Uterus (tissue), 3 donors: ENCODE measurements at regions not wholly inside any gene's neighbourhood (a gene's known extent, or its start where the extent isn't known, plus 50 kb on each side); places are given as distances from the start of the nearest gene placed in this dataset.

Source experiments
- DNase-seq, 2 donors: peaks; one replicate each; pipeline ENCODE4 v3.0.0-alpha.2; 2019 to 2020
- H3K27ac ChIP-seq, 2 donors: fragments of 200-600 bp; sonication (generic); 1 replicate in 1 of 2; 2 replicates in 1 of 2; pipeline ENCODE4 v1.5.1; 2016 to 2018
- H3K27me3 ChIP-seq, 2 donors: fragments of 200-600 bp; sonication (generic); one replicate each; pipeline ENCODE4 v1.5.1; 2018 to 2019; ENCODE audit warnings: control low read depth in 1 of 2
- H3K36me3 ChIP-seq, 2 donors: fragments of 200-600 bp; sonication (generic); one replicate each; pipeline ENCODE4 v1.5.1; 2019; ENCODE audit warnings: control low read depth in 1 of 2
- H3K4me1 ChIP-seq, 2 donors: fragments of 200-600 bp; sonication (generic); one replicate each; pipeline ENCODE4 v1.5.1; 2018 to 2019; ENCODE audit warnings: control low read depth in 1 of 2
- H3K4me3 ChIP-seq, 2 donors: fragments of 200-600 bp; sonication (generic); 1 replicate in 1 of 2; 2 replicates in 1 of 2; pipeline ENCODE4 v1.5.1; 2018 to 2019; ENCODE audit warnings: mild to moderate bottlenecking in 1 of 2
- H3K9me3 ChIP-seq, 2 donors: fragments of 200-600 bp; sonication (generic); one replicate each; pipeline ENCODE4 v1.5.1; 2019; ENCODE audit warnings: control low read depth in 1 of 2
- CTCF ChIP-seq, 4 experiments: fragments of 200-600 bp in 2 of 4; fragments of 450-650 bp in 2 of 4; sonication (generic) in 2 of 4; IDR thresholded peaks; one replicate each; pipeline ENCODE4 v1.5.1; 2016 to 2019; ENCODE audit warnings: antibody characterized with exemption in 4 of 4, mild to moderate bottlenecking in 2 of 4, moderate library complexity in 1 of 4
- POLR2A ChIP-seq, 2 donors: fragments of 450-650 bp; IDR thresholded peaks; one replicate each; pipeline ENCODE4 v1.6.1; 2016; ENCODE audit warnings: antibody characterized with exemption in 2 of 2, mild to moderate bottlenecking in 1 of 2, moderate library complexity in 1 of 2
- intact Hi-C: fragments of 100-400 bp; cut with DNase I; formaldehyde crosslinking; loops from one replicate; pipeline ENCODE4 v1.15.1; 2023; ENCODE audit warnings: low total_unique reads
- donor health status: DM: yes; HTN: yes; CAD: no.

- no peak overlapping the region for H3K4me3 ChIP-seq
- H3K27ac ChIP-seq, result no peak overlapping the region
- H3K36me3 ChIP-seq, result no peaks in the 10 kb centered on the region
- intact Hi-C loops, result no loop called here
- H3K27me3 ChIP-seq, result no peaks in the 10 kb centered on the region
- H3K9me3 ChIP-seq, result no peaks in the 10 kb centered on the region
- H3K4me1 ChIP-seq, result no peaks in the 10 kb centered on the region
- no peak for TF ChIP-seq CTCF (IDR thresholded peaks at IDR 0.05)
- TF ChIP-seq POLR2A (IDR thresholded peaks at IDR 0.05), result no peak
- no peak for DNase-seq
Observed at GRCh38 chr13:79695754-79696153, 214.8 kb downstream of the NDFIP2 start.

GRCh38 chr13:79692846-79693245, 211.9 kb downstream of the NDFIP2 start:
- no peak for TF ChIP-seq CTCF (IDR thresholded peaks at IDR 0.05)
- no peak for TF ChIP-seq POLR2A (IDR thresholded peaks at IDR 0.05)
- Histone ChIP-seq H3K4me1 (no peaks in the 10 kb centered on the region), H3K27ac (no peak overlapping the region), H3K9me3 (no peaks in the 10 kb centered on the region), H3K27me3 (no peaks in the 10 kb centered on the region), H3K4me3 (no peak overlapping the region), H3K36me3 (no peaks in the 10 kb centered on the region)
- no peak for DNase-seq
- intact Hi-C loops, result no loop called here

- Histone ChIP-seq H3K36me3 (no peaks in the 10 kb centered on the region), H3K4me3 (no peak overlapping the region), H3K4me1 (no peaks in the 10 kb centered on the region), H3K9me3 (no peaks in the 10 kb centered on the region), H3K27me3 (no peaks in the 10 kb centered on the region), H3K27ac (no peak overlapping the region)
- intact Hi-C loops, result no loop called here
- no peak for TF ChIP-seq POLR2A (IDR thresholded peaks at IDR 0.05)
- TF ChIP-seq CTCF (IDR thresholded peaks at IDR 0.05), result no peak
- DNase-seq, result no peak
Observed at GRCh38 chr13:79691826-79692225, 210.9 kb downstream of the NDFIP2 start.

GRCh38 chr13:79688741-79689140, 207.8 kb downstream of the NDFIP2 start:
- H3K4me3 ChIP-seq, result no peak overlapping the region
- DNase-seq, result no peak
- TF ChIP-seq POLR2A (IDR thresholded peaks at IDR 0.05), result no peak
- H3K27me3 ChIP-seq, result no peaks in the 10 kb centered on the region
- intact Hi-C loops, result no loop called here
- no peak overlapping the region for H3K27ac ChIP-seq
- no peaks in the 10 kb centered on the region for H3K4me1 ChIP-seq
- no peaks in the 10 kb centered on the region for H3K36me3 ChIP-seq
- no peaks in the 10 kb centered on the region for H3K9me3 ChIP-seq

- TF ChIP-seq POLR2A (IDR thresholded peaks at IDR 0.05) (no peak), CTCF (IDR thresholded peaks at IDR 0.05) (no peak)
- no peaks in the 10 kb centered on the region for H3K27me3 ChIP-seq
- H3K9me3 ChIP-seq, result no peaks in the 10 kb centered on the region
- no peak for DNase-seq
- H3K27ac ChIP-seq, result no peak overlapping the region
- no peak overlapping the region for H3K4me3 ChIP-seq
- H3K4me1 ChIP-seq, result no peaks in the 10 kb centered on the region
- intact Hi-C loops, result no loop called here
- no peaks in the 10 kb centered on the region for H3K36me3 ChIP-seq
Observed at GRCh38 chr13:79686441-79686840, 205.5 kb downstream of the NDFIP2 start.

- DNase-seq, result no peak
- H3K27ac ChIP-seq, result no peak overlapping the region
- no peaks in the 10 kb centered on the region for H3K9me3 ChIP-seq
- H3K4me1 ChIP-seq, result no peaks in the 10 kb centered on the region
- H3K4me3 ChIP-seq, result no peak overlapping the region
- TF ChIP-seq POLR2A (IDR thresholded peaks at IDR 0.05), result no peak
- no peak for TF ChIP-seq CTCF (IDR thresholded peaks at IDR 0.05)
- H3K27me3 ChIP-seq, result no peaks in the 10 kb centered on the region
- intact Hi-C loops, result no loop called here
- no peaks in the 10 kb centered on the region for H3K36me3 ChIP-seq
Observed at GRCh38 chr13:79684371-79684770, 203.4 kb downstream of the NDFIP2 start.
